Loucy (cell line): ENCODE measurements at regions not wholly inside any gene's neighbourhood (a gene's known extent, or its start where the extent isn't known, plus 50 kb on each side); places are given as distances from the start of the nearest gene placed in this dataset.

ENCODE experiments used
- CTCF ChIP-seq: fragments of 200-600 bp; sonication (generic); conservative IDR thresholded peaks from 2 replicates; pipeline ENCODE4 v1.5.1; 2014; ENCODE audit warnings: mild to moderate bottlenecking, antibody characterized with exemption, low read length
- EZH2phosphoT487 ChIP-seq: fragments of 200-600 bp; IDR thresholded peaks from 2 replicates; pipeline ENCODE4 v1.6.1; 2018; ENCODE audit warnings: antibody characterized with exemption, mild to moderate bottlenecking, moderate library complexity, borderline replicate concordance

GRCh38 chr16:86755571-86756006 is 177.2 kb downstream of the FOXL1 start:
- no peak for TF ChIP-seq CTCF
- TF ChIP-seq EZH2phosphoT487: no peak
